HL-60 (cell line): ENCODE measurements at regions not wholly inside any gene's neighbourhood (a gene's known extent, or its start where the extent isn't known, plus 50 kb on each side); places are given as distances from the start of the nearest gene placed in this dataset.

Experiments
- CTCF ChIP-seq: IDR thresholded peaks from one replicate; pipeline ENCODE4 v1.5.1; 2011; ENCODE audit warnings: low read length, control low read depth, inconsistent platforms; ENCODE audit not compliant: insufficient read depth
- GABPA ChIP-seq: IDR thresholded peaks from 2 replicates; pipeline ENCODE4 v1.6.1; 2012; ENCODE audit warnings: low read depth
- POLR2AphosphoS5 ChIP-seq: IDR thresholded peaks from 2 replicates; pipeline ENCODE4 v1.6.1; 2012; ENCODE audit warnings: low read depth
- REST ChIP-seq: IDR thresholded peaks from 2 replicates; pipeline ENCODE4 v1.6.1; 2012; ENCODE audit warnings: low read depth; ENCODE audit not compliant: insufficient replicate concordance

- TF ChIP-seq CTCF (no peak), POLR2AphosphoS5 (no peak), REST (no peak), GABPA (no peak)
These were observed 320.7 kb downstream of the SEC14L1 start for GRCh38 chr17:77461277-77462057.
